ENCODE measurements at regions not wholly inside any gene's neighbourhood (a gene's known extent, or its start where the extent isn't known, plus 50 kb on each side); places are given as distances from the start of the nearest gene placed in this dataset.
"Not testable (repeated sequence)": the region's sequence is repeated elsewhere in the genome, so short reads cannot be mapped to it uniquely, and the experiment has no call there.

GRCh38 chr6:43929511-43929910 lies 159.5 kb downstream of the VEGFA start:
- H3K4me3 ChIP-seq (ENCODE audit: insufficient read depth, low read depth, low read length): no peak overlapping the region
- no peak for DNase-seq
- no peaks in the 10 kb centered on the region for H3K27me3 ChIP-seq (ENCODE audit: control insufficient read depth, insufficient read depth, low read length)
- H3K36me3 ChIP-seq (replicated peaks; ENCODE audit: control insufficient read depth, insufficient read depth, low read length): no peaks in the 10 kb centered on the region

GRCh38 chr6:43927532-43928210 lies 157.7 kb downstream of the VEGFA start:
- H3K36me3 ChIP-seq (replicated peaks; ENCODE audit: control insufficient read depth, insufficient read depth, low read length): no peaks in the 10 kb centered on the region
- H3K4me3 ChIP-seq (ENCODE audit: insufficient read depth, low read depth, low read length): no peak overlapping the region

GRCh38 chr6:43926634-43927531 lies 156.9 kb downstream of the VEGFA start:
- peak; percentile 85 for DNase-seq
- Histone ChIP-seq H3K27me3 (ENCODE audit: control insufficient read depth, insufficient read depth, low read length) (no peaks in the 10 kb centered on the region), H3K4me3 (ENCODE audit: insufficient read depth, low read depth, low read length) (no peak overlapping the region), H3K36me3 (replicated peaks; ENCODE audit: control insufficient read depth, insufficient read depth, low read length) (no peaks in the 10 kb centered on the region)

More at GRCh38 chr6:43927532-43928210, 157.7 kb downstream of the VEGFA start:
- DNase-seq: peak; percentile 33
- H3K27me3 ChIP-seq (ENCODE audit: control insufficient read depth, insufficient read depth, low read length): no peaks in the 10 kb centered on the region

DNA sequence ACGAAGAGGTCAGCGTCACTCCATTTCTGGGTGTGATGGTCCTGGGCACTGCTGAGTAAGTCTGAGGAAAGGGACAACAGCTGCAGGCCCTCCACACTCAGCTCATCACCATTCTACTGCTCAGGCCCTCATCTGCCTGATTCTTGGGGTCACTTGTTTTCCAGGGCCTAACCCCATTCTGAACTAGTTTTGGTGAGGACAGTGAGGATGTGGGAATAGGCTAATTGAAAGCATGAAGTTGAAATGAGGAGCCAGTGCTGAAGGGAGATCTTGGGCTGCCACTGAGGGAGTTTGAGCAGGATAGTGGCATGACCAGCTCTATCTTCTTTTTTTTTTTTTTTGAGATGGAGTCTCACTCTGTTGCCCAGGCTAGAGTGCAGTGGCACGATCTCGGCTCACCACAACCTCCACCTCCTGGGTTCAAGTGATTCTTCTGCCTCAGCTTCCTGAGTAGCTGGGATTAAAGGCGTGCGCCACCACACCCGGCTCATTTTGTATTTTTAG lies 155.7 kb downstream of the VEGFA start:
- not testable (repeated sequence) for DNase-seq; H3K36me3 ChIP-seq (replicated peaks; ENCODE audit: control insufficient read depth, insufficient read depth, low read length); H3K4me3 ChIP-seq (ENCODE audit: insufficient read depth, low read depth, low read length); H3K27me3 ChIP-seq (ENCODE audit: control insufficient read depth, insufficient read depth, low read length)

DNA sequence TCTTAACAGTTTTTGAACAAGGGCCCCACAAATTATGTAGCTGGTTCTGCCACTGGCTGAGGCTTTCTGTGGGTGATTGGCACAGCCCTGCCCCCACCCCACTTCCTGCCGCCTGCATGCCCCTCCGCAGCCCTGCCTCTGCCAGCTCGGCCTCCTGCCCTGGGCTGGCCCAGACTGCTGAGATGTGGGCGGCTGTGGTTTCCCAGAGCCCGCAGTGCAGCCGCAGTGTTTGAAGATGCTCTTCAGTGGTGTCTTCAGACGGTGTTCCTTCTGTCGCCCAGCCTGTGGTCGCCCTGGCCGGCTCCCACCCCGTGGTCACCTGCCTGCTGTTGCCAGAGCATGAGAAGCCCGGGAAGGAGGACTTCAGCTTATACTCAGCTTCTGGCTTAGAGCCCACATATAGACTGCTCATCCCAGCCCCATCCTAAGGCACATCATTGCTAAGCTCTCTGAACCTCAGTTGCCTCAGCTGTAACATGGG lies 154.3 kb downstream of the VEGFA start:
- Histone ChIP-seq H3K4me3 (ENCODE audit: insufficient read depth, low read depth, low read length) (no peak overlapping the region), H3K27me3 (ENCODE audit: control insufficient read depth, insufficient read depth, low read length) (no peaks in the 10 kb centered on the region), H3K36me3 (replicated peaks; ENCODE audit: control insufficient read depth, insufficient read depth, low read length) (no peaks in the 10 kb centered on the region)
- DNase-seq: no peak

- Histone ChIP-seq H3K36me3 (replicated peaks; ENCODE audit: control insufficient read depth, insufficient read depth, low read length) (no peaks in the 10 kb centered on the region), H3K4me3 (ENCODE audit: insufficient read depth, low read depth, low read length) (no peak overlapping the region), H3K27me3 (ENCODE audit: control insufficient read depth, insufficient read depth, low read length) (no peaks in the 10 kb centered on the region)
- DNase-seq: no peak
Measured at GRCh38 chr6:43923376-43924221, 153.6 kb downstream of the VEGFA start.

DNA sequence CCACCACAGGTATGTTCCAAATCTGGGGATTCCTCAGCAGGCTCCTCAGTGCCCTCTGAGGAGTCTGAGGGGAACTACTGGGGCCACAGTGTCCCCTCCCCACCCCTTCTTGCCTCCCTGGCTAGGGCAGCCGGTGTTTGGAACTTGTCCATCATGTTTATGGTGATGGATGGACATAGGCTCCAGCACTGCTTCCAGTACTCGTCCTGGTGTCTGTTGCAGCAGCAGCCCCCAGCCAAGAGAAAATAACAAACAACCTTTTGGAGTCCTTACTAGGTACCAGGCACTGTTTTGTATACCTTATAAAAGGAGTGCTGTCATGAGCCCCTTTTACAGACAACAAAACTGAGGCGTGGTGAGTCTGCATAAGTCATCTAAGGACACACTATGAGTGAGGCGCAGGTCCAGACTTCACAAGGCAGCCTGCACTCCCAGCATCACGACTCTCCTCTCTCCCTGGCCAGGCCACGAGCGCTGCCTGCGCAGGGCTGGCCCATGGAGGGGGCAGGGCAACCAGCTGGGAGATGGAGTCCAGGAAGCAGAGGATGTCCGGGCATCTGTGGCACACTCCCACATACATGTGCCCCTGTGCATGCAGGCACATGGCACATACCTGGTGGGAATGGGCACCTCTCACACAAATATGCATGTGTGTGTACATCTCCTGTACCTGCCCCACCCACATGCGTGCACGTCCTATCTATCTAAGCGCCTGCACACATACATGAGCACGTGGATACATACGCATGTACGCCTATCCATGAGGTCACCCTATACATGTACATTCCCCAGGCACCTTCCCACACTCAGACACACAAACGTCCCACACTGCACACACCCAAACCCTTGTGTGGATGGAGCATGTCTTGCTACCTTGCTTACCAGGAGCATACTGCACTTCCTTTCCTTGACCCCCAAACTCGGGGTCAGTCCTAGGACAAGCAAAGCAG lies 152.7 kb downstream of the VEGFA start:
- DNase-seq: no peak
- H3K36me3 ChIP-seq (replicated peaks; ENCODE audit: control insufficient read depth, insufficient read depth, low read length): no peaks in the 10 kb centered on the region
- no peaks in the 10 kb centered on the region for H3K27me3 ChIP-seq (ENCODE audit: control insufficient read depth, insufficient read depth, low read length)
- H3K4me3 ChIP-seq (ENCODE audit: insufficient read depth, low read depth, low read length): no peak overlapping the region

GRCh38 chr6:43921548-43922425 lies 151.8 kb downstream of the VEGFA start:
- no peaks in the 10 kb centered on the region for H3K27me3 ChIP-seq (ENCODE audit: control insufficient read depth, insufficient read depth, low read length)
- no peaks in the 10 kb centered on the region for H3K36me3 ChIP-seq (replicated peaks; ENCODE audit: control insufficient read depth, insufficient read depth, low read length)
- DNase-seq: no peak
- no peak overlapping the region for H3K4me3 ChIP-seq (ENCODE audit: insufficient read depth, low read depth, low read length)

DNA sequence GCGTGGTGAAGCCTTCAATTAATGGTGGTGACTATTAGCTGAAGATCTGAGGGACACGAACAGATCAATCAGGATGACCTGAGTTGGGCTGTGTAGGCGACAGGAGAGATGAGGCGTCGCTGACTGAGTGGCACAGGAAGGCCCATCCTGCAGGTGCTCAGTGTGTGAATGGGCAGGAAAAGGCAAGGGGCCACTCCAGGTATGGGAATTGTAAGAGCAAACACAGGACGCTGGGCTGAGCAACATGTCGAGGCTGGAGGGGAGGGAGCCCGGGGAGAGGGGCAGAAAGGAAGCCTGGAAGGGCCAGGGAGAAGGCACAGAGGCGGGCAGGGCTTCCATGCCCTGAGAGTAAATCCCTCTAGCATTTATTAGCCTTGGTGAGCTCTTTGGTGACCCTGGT lies 151.0 kb downstream of the VEGFA start:
- no peak for DNase-seq
- H3K27me3 ChIP-seq (ENCODE audit: control insufficient read depth, insufficient read depth, low read length): no peaks in the 10 kb centered on the region
- H3K36me3 ChIP-seq (replicated peaks; ENCODE audit: control insufficient read depth, insufficient read depth, low read length): no peaks in the 10 kb centered on the region
- H3K4me3 ChIP-seq (ENCODE audit: insufficient read depth, low read depth, low read length): no peak overlapping the region

- Histone ChIP-seq H3K27me3 (ENCODE audit: control insufficient read depth, insufficient read depth, low read length) (no peaks in the 10 kb centered on the region), H3K36me3 (replicated peaks; ENCODE audit: control insufficient read depth, insufficient read depth, low read length) (no peaks in the 10 kb centered on the region), H3K4me3 (ENCODE audit: insufficient read depth, low read depth, low read length) (no peak overlapping the region)
- no peak for DNase-seq
Measured at GRCh38 chr6:43919774-43920173, 149.8 kb downstream of the VEGFA start.

GRCh38 chr6:43917878-43918382 lies 147.9 kb downstream of the VEGFA start:
- no peak for DNase-seq
- Histone ChIP-seq H3K27me3 (ENCODE audit: control insufficient read depth, insufficient read depth, low read length) (no peaks in the 10 kb centered on the region), H3K4me3 (ENCODE audit: insufficient read depth, low read depth, low read length) (no peak overlapping the region), H3K36me3 (replicated peaks; ENCODE audit: control insufficient read depth, insufficient read depth, low read length) (no peaks in the 10 kb centered on the region)

GRCh38 chr6:43916924-43917877 lies 147.2 kb downstream of the VEGFA start:
- H3K4me3 ChIP-seq (ENCODE audit: insufficient read depth, low read depth, low read length): no peak overlapping the region
- no peaks in the 10 kb centered on the region for H3K27me3 ChIP-seq (ENCODE audit: control insufficient read depth, insufficient read depth, low read length)
- no peak for DNase-seq
- H3K36me3 ChIP-seq (replicated peaks; ENCODE audit: control insufficient read depth, insufficient read depth, low read length): no peaks in the 10 kb centered on the region

Measured in H7 (cell line).